Upper lobe of left lung (tissue), 6 donors: ENCODE measurements at regions not wholly inside any gene's neighbourhood (a gene's known extent, or its start where the extent isn't known, plus 50 kb on each side); places are given as distances from the start of the nearest gene placed in this dataset.

Source experiments
- ATAC-seq, 2 donors: fragments of 200-7000 bp; cut with Tn5 transposase; one replicate each; pipeline ENCODE4 v1.9.1; 2022; ENCODE audit warnings: mild to moderate bottlenecking in 2 of 2, moderate library complexity in 2 of 2; ENCODE audit not compliant: low FRiP score in 2 of 2
- DNase-seq, 2 donors: peaks; one replicate each; pipeline ENCODE4 v3.0.0-alpha.2; 2019 to 2020
- H3K27ac ChIP-seq, 4 donors: fragments of 200-600 bp; sonication (generic); one replicate each; pipeline ENCODE4 v1.5.1; 2016 to 2019
- H3K27me3 ChIP-seq, 4 donors: fragments of 200-600 bp; sonication (generic); one replicate each; pipeline ENCODE4 v1.5.1; 2017 to 2019
- H3K36me3 ChIP-seq, 4 donors: fragments of 200-600 bp; sonication (generic); one replicate each; pipeline ENCODE4 v1.5.1; 2016 to 2019
- H3K4me1 ChIP-seq, 4 donors: fragments of 200-600 bp; sonication (generic); one replicate each; pipeline ENCODE4 v1.5.1; 2018 to 2019
- H3K4me3 ChIP-seq, 4 donors: fragments of 200-600 bp; sonication (generic); one replicate each; pipeline ENCODE4 v1.5.1; 2017 to 2019; ENCODE audit warnings: mild to moderate bottlenecking in 2 of 4, moderate library complexity in 1 of 4
- H3K9me3 ChIP-seq, 4 donors: fragments of 200-600 bp; sonication (generic); one replicate each; pipeline ENCODE4 v1.5.1; 2018 to 2019
- CTCF ChIP-seq, 6 experiments: fragments of 450-650 bp in 4 of 6; fragments of 200-600 bp in 2 of 6; sonication (generic) in 2 of 6; IDR thresholded peaks; one replicate each; pipeline ENCODE4 v1.5.1; 2016 to 2019; ENCODE audit warnings: antibody characterized with exemption in 6 of 6
- EP300 ChIP-seq, 4 donors: sonication (generic); formaldehyde crosslinking; IDR thresholded peaks; one replicate each; pipeline ENCODE4 v1.5.1; 2017; ENCODE audit warnings: antibody characterized with exemption in 4 of 4, control low read depth in 2 of 4
- POLR2A ChIP-seq, 4 donors: fragments of 450-650 bp; IDR thresholded peaks; one replicate each; pipeline ENCODE4 v1.5.1; 2016 to 2017; ENCODE audit warnings: antibody characterized with exemption in 4 of 4, mild to moderate bottlenecking in 2 of 4
- POLR2AphosphoS5 ChIP-seq, 2 donors: sonication (generic); formaldehyde crosslinking; IDR thresholded peaks; one replicate each; pipeline ENCODE4 v1.5.1; 2017; ENCODE audit warnings: antibody characterized with exemption in 2 of 2
- WGBS, 2 donors: methylation state at CpG; one replicate each; pipeline ENCODE4 v1.1.5; 2017 to 2018; 5-methylcytosine and 5-hydroxymethylcytosine counted together
- donor health status: DM: no; HTN: no; CAD: no; lungs with moderate emphysema.
- donor health status: DM: no; HTN: yes; CAD: no; lungs with severe emphysema.

- no peak overlapping the region for H3K4me3 ChIP-seq
- peaks cover 0 to 10% (median 2%) of the 10 kb centered on the region in 4 donors for H3K9me3 ChIP-seq
- no peak for DNase-seq
- H3K27ac ChIP-seq = no peak overlapping the region
- no peak for ATAC-seq
- no peaks in the 10 kb centered on the region for H3K27me3 ChIP-seq
- H3K4me1 ChIP-seq = peaks cover 0 to 7% (median 0%) of the 10 kb centered on the region in 4 donors
- no peaks in the 10 kb centered on the region for H3K36me3 ChIP-seq
- no peak for TF ChIP-seq POLR2AphosphoS5 (IDR thresholded peaks at IDR 0.05)
- TF ChIP-seq POLR2A (IDR thresholded peaks at IDR 0.05) = no peak
- no peak for TF ChIP-seq CTCF (IDR thresholded peaks at IDR 0.05)
- TF ChIP-seq EP300 (IDR thresholded peaks at IDR 0.05) = no peak
Observed at GRCh38 chr5:125703616-125704015, 719.6 kb upstream of the GRAMD2B start.

GRCh38 chr5:125704888-125705287, 718.3 kb upstream of the GRAMD2B start:
- TF ChIP-seq CTCF (IDR thresholded peaks at IDR 0.05) (no peak), POLR2A (IDR thresholded peaks at IDR 0.05) (no peak), EP300 (IDR thresholded peaks at IDR 0.05) (no peak), POLR2AphosphoS5 (IDR thresholded peaks at IDR 0.05) (no peak)
- Histone ChIP-seq H3K4me1 (peaks cover 0 to 4% (median 0%) of the 10 kb centered on the region in 4 donors), H3K36me3 (no peaks in the 10 kb centered on the region), H3K9me3 (peaks cover 0 to 10% (median 2%) of the 10 kb centered on the region in 4 donors), H3K27me3 (no peaks in the 10 kb centered on the region), H3K4me3 (no peak overlapping the region), H3K27ac (no peak overlapping the region)
- ATAC-seq (no peak), DNase-seq (no peak)
- 81 to 88% methylated on average over 1 of the region's 1 CpG for WGBS, 2 donors

GRCh38 chr5:125708583-125708982, 714.6 kb upstream of the GRAMD2B start:
- Histone ChIP-seq H3K27me3 (no peaks in the 10 kb centered on the region), H3K9me3 (peaks cover 0 to 10% (median 2%) of the 10 kb centered on the region in 4 donors), H3K27ac (no peak overlapping the region), H3K36me3 (no peaks in the 10 kb centered on the region), H3K4me1 (no peaks in the 10 kb centered on the region), H3K4me3 (no peak overlapping the region)
- ATAC-seq (no peak), DNase-seq (no peak)
- TF ChIP-seq CTCF (IDR thresholded peaks at IDR 0.05) (no peak), EP300 (IDR thresholded peaks at IDR 0.05) (no peak), POLR2A (IDR thresholded peaks at IDR 0.05) (no peak), POLR2AphosphoS5 (IDR thresholded peaks at IDR 0.05) (no peak)
- 74 to 79% methylated on average over 2 of the region's 2 CpGs for WGBS, 2 donors

- ATAC-seq (no peak), DNase-seq (no peak)
- no peaks in the 10 kb centered on the region for H3K27me3 ChIP-seq
- no peak overlapping the region for H3K4me3 ChIP-seq
- H3K27ac ChIP-seq = no peak overlapping the region
- no peaks in the 10 kb centered on the region for H3K4me1 ChIP-seq
- H3K9me3 ChIP-seq = peaks cover 0 to under 1% (median 0%) of the 10 kb centered on the region in 4 donors
- TF ChIP-seq POLR2A (IDR thresholded peaks at IDR 0.05) (no peak), CTCF (IDR thresholded peaks at IDR 0.05) (no peak), EP300 (IDR thresholded peaks at IDR 0.05) (no peak)
- 90 to 95% methylated on average over 2 of the region's 2 CpGs for WGBS, 2 donors
- no peaks in the 10 kb centered on the region for H3K36me3 ChIP-seq
Observed at GRCh38 chr5:125710745-125711144, 712.5 kb upstream of the GRAMD2B start.

GRCh38 chr5:125712397-125712796, 710.8 kb upstream of the GRAMD2B start:
- TF ChIP-seq EP300 (IDR thresholded peaks at IDR 0.05) (no peak), POLR2AphosphoS5 (IDR thresholded peaks at IDR 0.05) (no peak), CTCF (IDR thresholded peaks at IDR 0.05) (no peak), POLR2A (IDR thresholded peaks at IDR 0.05) (no peak)
- DNase-seq (no peak), ATAC-seq (no peak)
- Histone ChIP-seq H3K4me3 (no peak overlapping the region), H3K27ac (no peak overlapping the region), H3K27me3 (no peaks in the 10 kb centered on the region), H3K9me3 (no peaks in the 10 kb centered on the region), H3K36me3 (no peaks in the 10 kb centered on the region), H3K4me1 (no peaks in the 10 kb centered on the region)
- 36 to 44% methylated on average over 1 of the region's 1 CpG for WGBS, 2 donors
